OCI-LY1 (cell line): ENCODE measurements at regions not wholly inside any gene's neighbourhood (a gene's known extent, or its start where the extent isn't known, plus 50 kb on each side); places are given as distances from the start of the nearest gene placed in this dataset.

Experiments used
- EZH2 ChIP-seq: fragments of 200-600 bp; sonication (generic), shearing (Covaris generic); IDR thresholded peaks from 2 replicates; pipeline ENCODE4 v1.8.0; 2017; ENCODE audit warnings: borderline replicate concordance, mixed run types, mild to moderate bottlenecking, antibody characterized with exemption, low read length, moderate library complexity, mixed read lengths
- TF ChIP-seq, protein P1 (sequence below): fragments of 200-600 bp; sonication (generic), shearing (Covaris generic); IDR thresholded peaks from 2 replicates; pipeline ENCODE4 v1.5.1; 2017; ENCODE audit warnings: mild to moderate bottlenecking, antibody characterized with exemption, low read length, moderate library complexity, mixed read lengths

DNA sequence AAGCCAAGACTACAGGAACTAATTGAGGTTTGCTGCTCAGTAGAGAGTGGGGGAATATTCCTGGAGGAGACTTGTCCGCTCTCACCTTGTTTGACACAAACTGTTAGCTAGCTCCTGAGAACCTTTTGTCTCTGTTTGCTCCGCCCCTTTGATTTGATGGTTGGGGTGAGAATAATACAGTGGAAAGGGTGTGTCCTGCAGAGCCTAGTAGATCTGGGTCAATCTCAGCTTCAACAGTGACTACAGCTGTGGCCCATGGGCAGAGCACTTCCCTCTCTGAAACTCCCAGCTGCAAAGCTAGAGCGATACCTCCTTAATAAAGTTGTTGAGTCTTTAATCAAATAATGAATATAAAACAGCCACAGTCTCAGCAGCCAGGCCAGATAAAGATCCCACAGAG, 576.7 kb downstream of the DIAPH3 start:
- TF ChIP-seq, protein P1, sequence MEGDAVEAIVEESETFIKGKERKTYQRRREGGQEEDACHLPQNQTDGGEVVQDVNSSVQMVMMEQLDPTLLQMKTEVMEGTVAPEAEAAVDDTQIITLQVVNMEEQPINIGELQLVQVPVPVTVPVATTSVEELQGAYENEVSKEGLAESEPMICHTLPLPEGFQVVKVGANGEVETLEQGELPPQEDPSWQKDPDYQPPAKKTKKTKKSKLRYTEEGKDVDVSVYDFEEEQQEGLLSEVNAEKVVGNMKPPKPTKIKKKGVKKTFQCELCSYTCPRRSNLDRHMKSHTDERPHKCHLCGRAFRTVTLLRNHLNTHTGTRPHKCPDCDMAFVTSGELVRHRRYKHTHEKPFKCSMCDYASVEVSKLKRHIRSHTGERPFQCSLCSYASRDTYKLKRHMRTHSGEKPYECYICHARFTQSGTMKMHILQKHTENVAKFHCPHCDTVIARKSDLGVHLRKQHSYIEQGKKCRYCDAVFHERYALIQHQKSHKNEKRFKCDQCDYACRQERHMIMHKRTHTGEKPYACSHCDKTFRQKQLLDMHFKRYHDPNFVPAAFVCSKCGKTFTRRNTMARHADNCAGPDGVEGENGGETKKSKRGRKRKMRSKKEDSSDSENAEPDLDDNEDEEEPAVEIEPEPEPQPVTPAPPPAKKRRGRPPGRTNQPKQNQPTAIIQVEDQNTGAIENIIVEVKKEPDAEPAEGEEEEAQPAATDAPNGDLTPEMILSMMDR, result no peak
- TF ChIP-seq EZH2, result no peak
